NCI-H345 treated with DMSO at 0.1 percent for 48 hours (cell line): ENCODE measurements at regions not wholly inside any gene's neighbourhood (a gene's known extent, or its start where the extent isn't known, plus 50 kb on each side); places are given as distances from the start of the nearest gene placed in this dataset.
"Not testable (repeated sequence)": the region's sequence is repeated elsewhere in the genome, so short reads cannot be mapped to it uniquely, and the experiment has no call there.

Experiments used
- DNase-seq: peaks from one replicate; lab custom pipeline; 2025; ENCODE audit not compliant: unreplicated experiment; lab: John Stamatoyannopoulos, UW

DNA sequence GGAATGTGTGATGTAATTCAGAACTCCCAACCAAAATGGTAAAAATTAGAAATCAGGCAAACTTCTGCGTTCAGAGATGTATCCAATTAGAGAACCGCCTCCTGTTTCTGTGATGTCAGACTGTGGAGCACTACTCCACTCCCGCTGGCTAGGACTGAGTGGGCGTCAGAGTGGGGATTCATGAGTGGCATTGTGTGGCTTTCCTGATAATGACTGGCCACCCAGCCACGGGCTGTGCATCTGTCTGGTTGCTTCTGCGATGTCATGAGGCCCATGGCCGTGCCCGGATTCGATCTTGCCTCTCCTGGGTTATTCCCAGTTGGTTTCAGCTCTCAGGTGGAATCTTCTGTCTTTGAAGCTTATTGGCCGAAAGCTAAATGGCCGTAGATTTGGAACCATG, 87.1 kb upstream of the KCNA1 start:
- DNase-seq = no peak

DNA sequence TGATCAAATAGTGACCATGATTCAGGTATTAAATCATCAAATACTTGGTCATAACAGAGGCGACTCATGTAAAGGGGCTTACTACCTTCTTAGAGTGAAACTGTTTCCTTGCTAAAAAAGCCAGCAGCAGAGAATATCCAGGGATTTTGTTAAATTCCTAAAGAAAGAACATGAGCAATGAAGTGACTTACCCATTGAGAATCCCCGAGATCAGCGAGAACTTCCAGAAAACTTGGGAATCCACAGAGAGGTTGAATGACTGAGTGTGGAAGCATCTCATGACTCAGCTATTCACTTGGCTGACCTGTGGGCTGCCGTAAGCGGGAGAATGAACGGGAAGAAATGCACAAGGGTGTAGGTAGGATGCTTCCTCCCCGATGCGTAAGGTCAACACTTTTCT, 85.3 kb upstream of the KCNA1 start:
- DNase-seq = no peak

DNA sequence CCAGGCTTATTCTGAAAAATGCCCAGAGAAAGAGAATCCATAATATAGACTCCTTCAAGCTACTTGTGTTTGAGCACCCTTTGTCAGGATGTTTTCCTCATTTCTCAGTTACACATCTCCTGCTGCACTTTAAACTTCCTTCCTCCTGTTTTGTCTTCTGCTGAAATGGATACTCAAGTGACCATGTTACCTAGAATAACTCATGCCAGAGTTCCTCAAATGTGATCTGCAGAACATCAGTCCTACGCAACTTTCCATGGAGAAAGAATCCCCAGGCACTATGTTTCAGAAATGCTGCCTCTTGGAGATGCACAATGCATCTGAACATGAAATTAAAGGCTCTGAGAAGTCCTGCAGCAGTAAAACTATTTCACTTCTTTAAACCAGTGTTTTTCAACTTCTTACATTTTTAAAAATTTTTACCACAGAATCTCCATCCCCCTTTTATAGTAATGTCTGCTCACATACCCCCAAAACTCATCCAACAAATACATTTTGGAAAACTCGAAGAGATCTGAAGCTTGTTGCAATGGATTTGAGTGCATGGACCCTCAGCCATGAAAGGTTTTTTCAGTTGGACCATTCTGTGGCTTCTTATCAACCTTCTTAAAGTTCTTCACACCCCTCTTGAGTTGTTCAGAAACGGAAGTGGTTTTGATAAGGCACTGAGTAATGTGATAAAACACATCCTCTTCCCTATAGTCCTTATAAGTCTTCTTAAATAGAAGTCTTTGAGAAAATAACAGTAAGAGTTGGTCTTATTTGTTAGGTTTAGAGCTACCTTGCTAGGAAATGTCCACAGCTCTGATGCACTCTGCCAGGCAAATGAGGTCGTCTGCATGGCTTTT, 84.5 kb upstream of the KCNA1 start:
- no peak for DNase-seq

DNA sequence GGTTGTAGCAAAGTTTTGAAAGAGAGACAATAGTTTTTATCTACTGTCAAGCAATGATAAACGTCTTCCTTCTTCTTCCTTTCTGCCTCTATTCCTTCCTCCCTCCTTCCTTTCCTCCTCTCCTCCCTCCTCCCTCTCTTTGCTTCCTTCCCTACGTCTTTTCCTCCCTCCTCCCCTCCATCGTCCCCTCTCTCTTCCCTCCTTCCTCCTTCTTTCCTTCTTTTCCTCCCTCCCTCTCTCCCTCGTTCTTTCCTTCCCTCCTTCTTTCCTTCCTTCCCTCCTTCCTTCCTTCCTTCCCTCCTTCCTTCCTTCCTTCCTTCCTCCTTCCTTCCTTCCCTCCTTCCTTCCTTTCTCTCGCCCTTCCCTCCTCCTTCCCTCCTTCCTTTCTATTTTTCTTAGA, 82.8 kb upstream of the KCNA1 start:
- no peak for DNase-seq

DNA sequence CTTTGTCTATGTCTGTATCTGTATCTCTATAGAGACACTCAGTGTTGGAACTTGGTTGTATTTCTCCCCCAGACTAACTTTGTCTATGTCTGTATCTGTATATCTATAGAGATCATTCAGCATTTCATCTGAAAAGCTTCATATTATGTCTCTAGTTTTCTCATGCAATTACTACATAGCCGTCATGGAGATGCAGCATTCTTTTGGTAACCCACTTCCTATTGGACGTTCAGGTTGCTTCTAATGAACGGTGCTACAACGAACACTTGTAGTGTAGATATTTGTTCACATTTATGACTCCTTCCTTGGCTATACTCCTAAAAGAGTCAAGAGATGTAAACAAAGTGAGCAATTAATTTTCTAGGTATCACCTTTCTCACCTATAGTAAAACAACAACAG, 81.5 kb upstream of the KCNA1 start:
- DNase-seq = no peak

DNA sequence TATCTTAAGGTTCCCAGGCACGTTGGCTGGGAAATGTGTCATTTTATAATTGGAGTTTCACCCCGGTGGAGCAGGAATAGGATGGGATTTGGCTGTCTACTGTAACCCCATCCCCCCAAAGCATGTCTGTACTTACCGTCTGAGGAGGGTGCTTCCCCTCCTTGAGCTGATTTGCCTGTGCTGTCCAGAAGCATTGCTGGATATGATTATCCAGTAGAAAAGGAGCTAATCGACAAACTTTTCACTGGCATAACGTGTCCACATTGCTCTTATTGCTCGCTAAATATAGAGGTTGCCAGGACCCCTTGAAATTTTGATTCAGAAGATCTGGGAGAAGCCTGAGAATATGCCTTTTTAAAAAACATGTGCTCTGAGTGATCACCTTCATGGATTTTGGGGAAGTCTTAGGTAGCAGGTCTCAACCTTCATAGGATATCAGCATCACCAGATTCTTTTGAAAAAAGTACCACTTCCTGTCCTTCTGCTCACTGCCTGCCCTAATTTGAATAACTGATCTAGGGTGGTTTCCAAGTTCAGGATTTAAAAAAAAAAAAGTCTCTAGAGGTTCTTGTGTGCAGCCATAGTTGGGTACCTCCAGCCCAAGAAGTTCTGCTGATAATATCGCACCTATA, 80.4 kb upstream of the KCNA1 start:
- no peak for DNase-seq

DNA sequence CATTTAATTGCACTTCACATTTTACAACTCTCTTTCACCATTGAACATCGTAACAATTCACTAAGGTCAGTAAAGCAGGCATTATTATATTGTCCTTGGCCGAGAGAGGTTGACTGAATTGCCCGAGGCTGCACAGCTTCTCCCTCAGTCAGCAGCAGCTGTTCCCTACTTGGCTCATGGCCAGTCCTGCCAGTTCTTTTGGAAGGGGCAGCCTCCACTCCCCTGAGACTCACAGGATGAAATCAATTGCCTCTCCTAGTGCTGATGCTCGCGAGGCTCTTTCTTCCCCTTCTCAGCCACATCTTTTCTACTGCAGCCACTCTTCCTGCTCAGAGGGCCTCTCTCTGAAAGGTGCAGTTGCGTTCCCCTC, 79.9 kb upstream of the KCNA1 start:
- peak; percentile 81 for DNase-seq

DNA sequence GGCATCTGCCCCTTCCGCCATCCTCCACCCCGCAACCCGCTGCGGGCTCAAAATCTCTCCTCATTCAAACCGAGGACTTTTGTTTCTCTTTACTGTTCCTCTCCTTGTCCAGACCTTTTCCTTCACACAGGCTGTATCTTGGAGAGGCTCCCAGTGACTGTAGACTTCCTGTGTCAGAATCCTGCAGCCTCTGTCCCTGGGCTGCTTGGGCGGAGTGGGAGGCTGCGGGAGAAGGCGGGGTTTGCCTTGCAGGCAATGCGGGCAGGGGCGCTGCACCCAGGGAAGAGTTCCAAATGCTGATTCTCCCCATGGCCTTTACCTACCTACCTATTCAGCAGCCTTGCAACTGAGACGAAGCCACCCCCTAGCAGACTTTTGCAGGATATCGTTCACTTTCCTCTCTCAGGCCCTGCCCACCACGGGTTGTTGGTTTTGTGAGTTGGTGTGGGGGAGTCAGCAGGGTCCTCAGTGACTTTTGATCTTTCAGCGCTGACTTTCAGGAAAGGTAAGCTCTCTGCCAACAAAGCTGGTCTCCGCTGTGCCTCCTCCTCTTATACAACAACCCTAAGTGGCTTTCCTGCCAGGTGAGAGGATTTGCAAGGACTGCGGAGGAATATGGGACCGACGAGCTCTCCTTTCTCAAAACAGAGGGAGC, 79.0 kb upstream of the KCNA1 start:
- no peak for DNase-seq

DNA sequence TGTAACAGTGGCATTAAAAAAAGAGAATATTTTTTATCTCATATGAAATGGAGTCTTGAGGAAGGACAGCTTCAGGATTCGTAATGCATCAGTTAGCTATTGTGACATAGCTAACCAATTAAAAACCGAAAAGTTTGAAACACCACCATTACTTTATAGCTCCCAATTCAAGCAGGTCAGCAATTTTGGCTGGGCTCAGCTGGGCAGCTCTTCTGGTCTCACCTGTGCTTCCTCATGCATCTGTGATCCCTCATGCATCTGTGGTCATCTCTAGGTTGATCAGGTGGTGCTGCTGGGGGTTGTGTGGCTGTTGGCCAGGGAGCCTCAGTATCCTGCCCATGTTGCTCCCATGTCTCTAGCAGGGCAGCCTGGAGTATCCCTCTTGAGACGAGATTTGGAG, 76.7 kb upstream of the KCNA1 start:
- no peak for DNase-seq

DNA sequence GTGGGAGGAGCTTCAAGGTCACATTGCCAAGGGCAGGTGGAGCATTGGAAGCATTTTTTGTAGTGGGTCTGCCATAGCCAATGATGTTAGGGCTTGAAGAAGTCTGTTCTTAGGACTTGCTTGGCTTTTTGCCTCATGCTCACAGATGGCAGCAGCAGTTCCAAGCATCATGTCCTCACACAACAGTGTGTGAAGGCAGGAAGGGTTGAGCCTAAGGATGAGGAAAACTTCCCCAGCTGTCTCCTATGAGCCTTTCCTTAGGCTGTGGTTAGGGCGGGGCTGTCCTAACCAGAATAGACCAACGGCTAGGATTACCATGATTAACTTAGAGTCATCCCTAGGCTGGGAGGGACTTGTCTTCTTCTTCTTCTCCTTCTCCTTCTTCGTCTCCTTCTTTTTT, 76.2 kb upstream of the KCNA1 start:
- DNase-seq = no peak

DNA sequence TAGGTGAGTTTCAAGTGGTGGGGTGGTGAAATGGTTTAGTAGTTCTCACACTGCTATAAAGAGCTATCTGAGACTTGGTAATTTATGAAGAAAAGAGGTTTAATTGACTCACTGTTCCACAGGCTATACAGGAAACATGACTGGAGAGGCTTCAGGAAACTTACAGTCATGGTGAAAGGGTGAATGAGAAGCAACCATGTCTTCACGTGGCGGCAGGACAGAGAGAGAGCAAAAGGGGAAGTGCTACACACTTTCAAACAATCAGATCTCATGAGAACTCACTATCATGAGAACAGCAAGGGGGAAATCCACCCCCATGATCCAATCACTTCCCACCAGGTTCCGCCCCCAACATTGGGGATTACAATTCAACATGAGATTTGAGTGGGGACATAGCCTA, 67.3 kb upstream of the KCNA1 start:
- not testable (repeated sequence) for DNase-seq

DNA sequence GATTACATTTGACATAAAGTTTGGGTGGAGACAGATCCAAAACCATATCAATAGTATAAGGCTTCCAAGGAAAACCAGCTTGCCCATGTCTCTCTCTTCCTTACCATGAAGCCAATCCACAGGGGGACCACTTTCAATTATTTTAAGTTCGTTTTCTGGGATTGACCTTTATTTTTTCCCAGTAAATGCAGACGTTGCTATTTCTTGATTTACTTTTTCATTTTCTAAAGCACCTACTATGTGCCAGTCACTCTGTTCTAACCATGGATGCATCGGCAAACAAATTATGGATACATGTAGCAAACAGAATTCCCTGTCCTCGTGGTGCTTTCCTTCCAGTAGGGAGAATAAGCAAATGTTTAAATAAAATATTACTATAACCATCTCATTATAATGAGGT, 65.8 kb upstream of the KCNA1 start:
- DNase-seq = no peak

DNA sequence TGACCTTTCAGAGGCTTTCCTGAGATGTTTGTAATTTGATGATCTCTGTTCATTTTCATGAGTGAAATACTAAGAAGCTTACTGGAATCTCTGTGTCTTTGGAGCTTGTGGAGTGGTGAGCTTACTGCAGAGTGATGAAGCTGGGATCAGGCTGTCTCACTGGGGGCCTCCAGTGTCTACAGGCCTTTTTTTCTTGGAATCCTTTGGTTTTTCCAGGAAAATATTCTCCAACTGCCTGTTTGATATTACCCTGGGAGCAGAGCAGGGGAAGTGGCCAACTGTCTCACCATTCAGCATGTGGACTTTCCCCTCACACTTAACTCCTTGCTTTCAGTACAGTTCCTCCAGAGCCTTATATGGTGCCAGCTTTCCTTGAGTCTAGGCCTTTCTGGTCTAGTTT, 62.0 kb upstream of the KCNA1 start:
- DNase-seq = no peak

DNA sequence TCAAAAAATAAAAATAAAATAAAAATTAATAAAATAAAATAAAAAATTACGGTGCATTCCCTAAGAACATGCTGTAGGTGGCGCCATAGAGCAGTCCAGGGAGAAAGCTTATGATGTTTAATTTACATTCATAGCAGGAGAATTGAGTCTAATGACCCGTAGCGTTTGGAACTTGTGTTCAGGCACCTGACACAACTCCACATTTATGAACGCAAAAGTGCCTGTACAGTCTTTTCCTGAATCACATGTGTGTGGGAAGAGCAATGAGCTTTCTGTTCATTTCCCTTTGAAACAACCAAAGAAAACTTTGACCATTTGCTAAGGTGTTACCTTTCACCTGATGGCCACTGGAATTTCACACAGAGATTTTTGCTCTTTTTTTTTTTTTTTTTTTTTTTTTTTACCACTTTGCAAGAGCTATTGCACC, 60.6 kb upstream of the KCNA1 start:
- peak; percentile 35 for DNase-seq

DNA sequence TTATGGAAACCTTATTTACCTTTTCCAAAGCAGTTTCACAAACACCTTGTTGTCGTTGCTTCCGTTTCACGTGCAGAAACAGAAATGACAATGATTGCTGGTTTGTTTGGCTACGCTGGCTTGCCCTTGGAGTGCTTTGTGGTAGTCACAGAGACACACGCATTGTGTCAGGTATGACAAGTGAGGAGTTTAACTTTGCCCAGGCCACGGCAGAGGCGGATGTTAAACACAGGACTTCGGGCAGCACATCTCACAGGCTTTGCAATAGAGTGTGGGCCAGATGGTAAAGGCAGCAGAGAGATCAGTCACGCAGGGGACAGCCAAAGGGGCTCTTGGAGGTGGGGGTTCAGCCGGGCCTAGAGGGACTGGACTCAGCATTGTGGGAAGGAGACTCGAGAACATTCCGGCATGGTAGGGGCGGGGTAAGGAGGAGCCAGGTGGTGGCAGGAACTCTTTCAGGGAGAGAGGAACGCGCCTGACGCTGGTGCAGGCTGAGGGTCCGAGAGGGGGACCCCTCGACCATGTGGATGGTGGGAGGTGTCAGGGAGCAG, 59.8 kb upstream of the KCNA1 start:
- DNase-seq = no peak

DNA sequence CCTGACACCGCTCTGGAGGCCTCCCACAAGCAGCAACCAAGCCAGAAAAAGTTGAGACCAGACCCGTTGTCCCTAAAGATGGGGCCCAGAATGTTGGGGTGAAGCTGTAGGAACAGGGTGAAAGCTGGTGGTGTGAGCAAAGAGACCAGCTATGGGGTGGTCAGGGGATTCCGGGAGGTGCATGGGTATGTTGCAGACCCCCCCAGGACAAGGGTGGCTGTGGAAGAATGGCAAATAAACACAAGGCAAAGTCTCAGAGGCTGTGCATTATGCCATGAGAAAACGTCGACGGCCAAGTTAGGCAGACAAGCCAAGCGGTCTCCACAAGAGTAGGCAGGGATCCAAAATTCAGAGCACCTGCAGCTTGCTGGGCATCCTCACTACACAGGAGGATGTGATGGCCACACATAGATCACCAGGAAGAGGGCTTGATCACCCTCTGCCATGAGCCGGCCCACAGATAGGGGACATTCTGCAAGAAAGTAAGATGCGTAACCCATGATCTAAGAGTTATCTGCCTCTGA, 58.8 kb upstream of the KCNA1 start:
- no peak for DNase-seq

DNA sequence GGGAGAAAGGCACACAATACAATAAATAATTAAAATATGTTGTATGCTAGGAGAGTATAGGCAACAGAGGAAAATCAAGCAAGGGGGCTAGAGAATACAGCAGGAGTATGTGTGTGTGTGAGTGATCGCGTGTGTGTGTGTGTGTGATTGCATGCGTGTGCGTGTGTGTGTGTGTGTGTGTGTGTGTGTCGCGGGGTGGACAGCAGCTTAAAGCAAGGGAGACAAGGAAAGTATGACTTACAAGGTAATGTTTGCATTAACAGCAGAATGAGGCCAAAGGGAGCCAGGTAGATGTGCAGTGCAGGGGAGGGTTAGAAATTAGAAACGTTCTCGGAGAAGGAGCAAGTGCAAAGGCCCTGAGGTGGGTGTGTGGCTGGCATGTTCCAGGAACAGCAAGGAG, 57.4 kb upstream of the KCNA1 start:
- DNase-seq = no peak

DNA sequence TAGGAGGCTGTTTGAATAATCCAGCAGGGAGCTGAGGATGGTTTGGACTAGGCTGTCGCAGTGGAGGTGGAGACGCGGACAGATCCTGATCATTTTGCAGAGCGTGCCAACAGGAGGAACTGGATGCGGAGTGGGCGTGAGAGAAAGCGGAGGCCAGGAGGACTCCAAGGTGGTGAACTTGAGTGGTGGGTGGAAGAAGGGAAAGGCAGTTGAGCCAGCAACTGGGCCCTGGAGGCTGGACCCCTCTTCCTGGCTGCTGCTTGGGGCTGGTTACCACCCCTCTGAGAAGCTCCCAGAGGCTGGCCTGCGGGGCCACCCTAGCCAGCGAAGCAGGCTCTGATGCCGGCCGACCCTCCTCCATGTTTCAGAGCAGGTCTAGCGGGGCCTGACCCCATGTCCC, 56.8 kb upstream of the KCNA1 start:
- no peak for DNase-seq

DNA sequence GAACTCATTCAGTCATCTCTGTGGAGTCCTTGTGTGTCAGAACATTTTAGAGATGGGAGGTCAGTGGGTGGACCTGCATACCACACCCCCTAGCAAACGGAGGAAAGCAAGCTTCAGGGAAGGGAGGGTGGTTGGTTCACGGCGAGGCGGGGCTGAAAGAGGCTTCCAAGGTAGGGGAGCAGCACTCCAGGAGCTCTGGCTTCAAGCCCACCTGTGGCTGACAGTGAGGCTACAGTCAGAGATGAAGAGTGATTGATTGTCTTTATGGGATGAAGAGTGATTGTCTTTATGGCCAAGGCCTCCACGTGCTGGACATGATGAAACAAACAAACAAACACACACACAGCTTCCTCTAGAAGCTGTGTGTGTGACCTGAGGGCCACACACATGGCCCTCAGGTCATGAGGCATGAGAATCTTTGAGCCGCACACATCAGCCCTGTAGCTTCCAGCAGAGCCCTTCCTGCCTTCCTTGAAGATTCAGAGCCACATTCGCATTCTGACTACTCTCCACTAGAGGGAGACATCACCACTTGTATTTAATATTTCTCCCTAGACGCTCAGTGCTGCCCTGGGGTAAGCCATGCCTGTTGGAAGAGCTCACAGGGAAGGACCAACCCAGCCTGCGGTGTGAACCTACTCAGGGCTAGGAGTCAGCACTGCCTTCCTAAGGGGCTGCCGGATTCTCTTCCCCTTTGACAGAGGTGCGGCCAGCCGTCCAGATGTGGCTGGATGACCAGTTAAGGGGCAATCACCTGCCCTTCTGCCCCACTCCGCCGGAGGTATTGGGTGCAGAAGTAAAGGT, 54.4 kb upstream of the KCNA1 start:
- DNase-seq = peak; percentile 81

DNA sequence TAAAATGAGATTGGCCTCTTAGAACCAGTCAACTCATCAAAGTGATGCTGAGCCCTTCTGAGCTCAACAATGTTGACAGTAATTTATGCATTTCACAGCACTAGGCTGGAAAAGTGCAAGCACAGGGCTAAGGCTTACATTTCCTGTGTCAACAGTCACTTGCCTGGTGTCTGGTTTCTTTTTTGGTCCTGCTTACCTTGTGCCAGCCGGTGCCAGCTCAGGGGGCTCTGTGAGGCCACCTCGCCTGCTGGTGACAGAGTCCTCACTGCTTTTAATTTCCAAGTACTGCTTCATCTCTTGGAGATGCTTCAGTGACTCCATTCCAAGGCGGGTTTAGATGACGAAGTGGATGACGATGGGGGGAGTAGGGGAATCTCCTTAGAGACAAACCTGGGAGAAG, 53.1 kb upstream of the KCNA1 start:
- peak; percentile 36 for DNase-seq
